DMS 273 (cell line): ENCODE measurements at regions not wholly inside any gene's neighbourhood (a gene's known extent, or its start where the extent isn't known, plus 50 kb on each side); places are given as distances from the start of the nearest gene placed in this dataset.

Experiments
- DNase-seq: peaks from one replicate; lab custom pipeline; 2025; ENCODE audit not compliant: unreplicated experiment; lab: John Stamatoyannopoulos, UW

DNA sequence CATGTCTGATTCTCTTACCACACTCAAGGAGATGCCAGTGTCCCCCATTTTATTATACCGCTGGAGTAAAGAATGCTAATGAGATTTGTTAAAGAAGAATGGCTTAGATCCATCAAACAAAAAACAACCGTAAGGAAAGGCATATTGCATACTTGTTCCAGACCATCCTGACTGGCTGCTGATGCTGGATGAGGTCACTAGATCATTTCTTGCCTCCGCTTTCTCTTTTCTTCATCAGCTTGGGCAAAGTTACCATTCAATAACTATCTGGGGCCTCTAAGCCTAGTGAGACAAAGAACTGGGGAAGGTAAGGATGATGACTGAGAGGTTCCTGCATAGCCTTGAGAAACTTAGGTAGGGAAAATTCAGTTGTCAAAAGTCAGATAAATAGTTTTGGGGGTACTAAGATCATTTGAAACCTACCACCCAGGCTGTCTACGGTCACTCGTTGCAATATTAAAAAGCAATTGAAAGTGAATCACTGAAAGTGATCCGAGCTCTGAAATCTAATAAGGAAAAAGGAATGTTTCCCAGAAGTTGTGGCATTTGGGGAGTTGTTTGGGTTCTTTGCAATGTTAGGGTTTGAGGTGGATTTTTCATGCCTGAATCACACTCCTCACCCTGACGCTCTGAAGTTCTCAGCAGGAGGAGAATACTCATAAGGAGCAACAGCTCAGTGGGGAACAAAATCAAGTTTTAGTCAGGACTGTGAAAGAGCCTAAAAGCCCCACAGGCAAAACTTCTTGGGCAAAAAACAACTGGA, 176.8 kb downstream of the HHIPL2 start:
- no peak for DNase-seq

DNA sequence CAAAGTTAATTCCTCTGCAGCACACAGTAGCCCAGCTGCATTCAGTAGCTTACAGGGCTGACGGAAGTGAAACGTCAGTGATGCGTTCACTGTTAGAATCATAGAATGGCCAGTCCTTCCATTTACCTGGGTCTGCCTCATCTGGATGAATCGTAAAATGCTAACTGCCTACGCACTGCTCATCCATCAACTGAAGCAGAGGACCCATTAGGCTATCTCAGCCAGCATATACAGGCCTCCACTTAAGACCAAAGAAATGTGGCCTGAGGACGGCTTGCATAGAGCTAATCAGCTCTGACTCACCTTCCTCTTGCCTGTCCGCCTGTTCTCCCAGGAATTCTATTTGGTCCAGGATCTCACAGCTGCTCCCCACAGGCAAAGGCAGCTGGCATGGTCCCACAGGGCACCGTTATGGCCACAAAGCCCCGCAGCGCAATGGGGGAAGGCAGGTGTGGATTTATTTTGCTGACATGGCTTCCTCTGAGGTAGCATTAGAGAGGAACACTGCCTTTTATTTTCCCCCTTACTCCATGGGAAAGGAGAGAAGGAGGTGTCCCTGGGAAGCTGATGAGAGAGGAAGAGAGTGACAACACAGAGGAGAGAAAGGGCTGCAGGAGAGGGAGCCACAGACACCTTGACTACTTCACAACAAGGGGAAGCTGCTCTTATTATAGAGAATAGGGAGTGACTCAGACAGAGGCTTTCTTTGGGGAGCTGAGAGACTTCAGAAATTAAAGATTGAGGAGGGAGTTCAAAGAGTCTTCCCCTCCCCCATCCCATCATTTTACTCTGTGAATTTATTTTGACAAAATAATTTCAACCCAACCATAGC, 177.6 kb downstream of the HHIPL2 start:
- peak; percentile 8 for DNase-seq

DNA sequence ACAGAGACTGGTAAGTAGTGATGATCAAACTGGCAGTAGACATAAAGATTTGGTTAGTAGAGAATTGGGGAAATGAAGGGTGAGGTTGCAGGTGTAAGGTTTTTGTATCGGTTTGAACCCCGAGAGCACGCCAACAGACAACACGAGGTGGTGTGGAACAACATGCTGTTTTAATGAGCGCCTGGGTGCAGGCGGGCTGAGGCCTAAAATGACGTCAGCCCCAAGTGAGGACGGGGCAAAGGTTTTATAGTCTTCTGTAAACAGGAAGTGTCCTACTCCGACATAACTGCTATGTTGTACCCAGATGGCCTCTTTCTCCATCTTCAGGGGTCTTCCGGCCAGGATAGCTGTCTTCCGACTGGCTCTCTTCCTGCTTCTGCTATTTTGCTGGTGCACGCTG, 178.8 kb downstream of the HHIPL2 start:
- DNase-seq: no peak

DNA sequence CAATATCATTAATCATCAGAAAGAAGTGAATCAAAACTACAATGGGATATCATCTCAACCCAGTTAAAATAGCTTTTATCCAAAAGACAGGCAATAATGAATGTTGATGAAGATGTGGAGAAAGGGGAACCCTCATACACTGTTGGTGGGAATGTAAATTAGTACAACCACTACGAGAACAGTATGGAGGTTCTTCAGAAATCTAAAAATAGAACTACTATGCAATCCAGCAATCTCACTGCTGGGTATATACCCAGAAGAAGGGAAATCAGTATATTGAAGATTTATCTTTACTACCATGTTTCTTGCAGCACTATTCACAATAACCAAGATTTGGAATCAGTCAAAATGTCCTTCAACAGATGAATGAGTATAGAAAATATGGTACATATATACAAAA, 189.8 kb downstream of the HHIPL2 start:
- DNase-seq: no peak

DNA sequence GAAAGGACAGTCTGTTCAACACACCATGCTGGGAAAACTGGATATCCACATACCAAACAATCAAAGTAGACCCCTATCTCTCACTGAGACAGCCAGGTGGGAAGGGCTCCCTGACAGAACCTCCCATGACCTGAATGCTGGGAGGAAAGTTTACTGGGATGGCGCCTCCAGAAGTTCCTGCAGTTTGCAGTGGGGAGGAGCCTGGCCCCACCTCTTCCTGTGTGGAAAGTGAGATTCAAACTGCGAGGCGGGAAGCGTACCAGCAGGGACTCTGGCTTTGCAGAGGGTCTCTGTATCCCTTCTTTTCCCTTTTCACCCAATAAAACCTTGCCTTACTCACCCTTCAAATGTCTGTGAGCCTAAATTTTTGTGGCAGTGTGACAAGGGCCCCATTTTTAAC, 190.7 kb downstream of the HHIPL2 start:
- no peak for DNase-seq

DNA sequence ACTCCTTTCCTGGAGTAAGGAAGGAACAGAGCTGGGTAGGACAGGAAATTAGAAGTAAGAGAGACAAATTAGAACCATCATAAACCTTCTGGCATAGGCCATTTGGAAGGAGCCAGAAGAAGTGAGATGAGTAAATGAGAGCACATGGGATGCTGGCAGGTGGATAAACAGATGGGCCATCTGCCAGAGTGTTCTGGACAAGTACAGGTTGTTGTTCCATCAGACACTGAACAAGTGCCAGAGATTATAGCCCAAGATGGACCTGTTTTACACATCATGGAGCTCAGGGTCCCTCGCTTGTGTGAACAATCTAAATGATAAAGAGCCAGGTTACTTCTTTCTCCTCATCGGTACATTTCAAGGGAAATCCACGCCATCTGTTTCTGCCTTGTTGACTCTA, 200.3 kb downstream of the HHIPL2 start:
- DNase-seq: peak; percentile 83

DNA sequence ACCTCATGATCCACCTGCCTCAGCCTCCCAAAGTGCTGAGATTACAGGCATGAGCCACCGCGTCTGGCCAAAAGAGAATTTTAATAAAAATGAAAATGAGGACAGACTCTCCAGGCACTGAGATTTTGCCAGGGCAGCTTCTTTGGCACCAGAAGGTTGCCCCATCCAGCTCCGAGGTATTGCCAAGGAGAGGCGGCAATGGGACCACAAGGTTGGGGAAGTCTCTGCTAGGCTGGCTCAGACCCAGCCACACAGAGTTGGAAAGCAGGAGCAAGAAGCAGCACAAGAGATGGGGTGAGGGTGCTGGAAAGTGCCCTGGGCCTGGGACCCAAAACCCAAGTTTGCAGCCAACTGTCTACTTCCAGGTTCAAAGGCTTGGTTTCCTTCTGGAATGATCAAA, 200.9 kb downstream of the HHIPL2 start:
- no peak for DNase-seq

DNA sequence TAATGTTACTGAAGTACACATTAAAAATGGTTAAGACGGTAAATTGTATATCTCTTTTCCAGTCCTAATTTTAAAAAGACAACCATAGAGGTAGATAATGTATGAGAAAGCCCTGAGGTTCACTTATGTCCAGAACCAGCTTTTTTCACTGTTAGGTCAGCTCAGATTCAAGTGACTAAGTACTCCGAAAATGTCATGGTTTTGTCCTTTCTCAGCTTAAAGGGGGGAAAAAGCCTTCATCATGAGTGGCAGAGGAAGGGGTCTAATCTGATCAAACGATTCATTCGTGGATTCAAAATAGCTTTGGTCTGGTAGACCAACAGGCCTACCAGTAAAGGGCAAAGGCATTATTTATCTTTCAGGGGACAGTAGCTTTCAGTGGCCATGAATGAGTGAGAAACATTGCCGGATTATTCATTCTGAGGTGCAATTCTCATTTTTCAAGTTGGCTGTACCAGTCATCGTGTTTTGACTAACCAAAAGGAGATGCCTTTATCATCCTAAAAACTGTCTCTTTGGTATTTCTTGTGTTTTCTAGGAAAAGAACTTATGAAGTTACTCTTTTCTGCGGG, 208.4 kb downstream of the HHIPL2 start:
- no peak for DNase-seq

DNA sequence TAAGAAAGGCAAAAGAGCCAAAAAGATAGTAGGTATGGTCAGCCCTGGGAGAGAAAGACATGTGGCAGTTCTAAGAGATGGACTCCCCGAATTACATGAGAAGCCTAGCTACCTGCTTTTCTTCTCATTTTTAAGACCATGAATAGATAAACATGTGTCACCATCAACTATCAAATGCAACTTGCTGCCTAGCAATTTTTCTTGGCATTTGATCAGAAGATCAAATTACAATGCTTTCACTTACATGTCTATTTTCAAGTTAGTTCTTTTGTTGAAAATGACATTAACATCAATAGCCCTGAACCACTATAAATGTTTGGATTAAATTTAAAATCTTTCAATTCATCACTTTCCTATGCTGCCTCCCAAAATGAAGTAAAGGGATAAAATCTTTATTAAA, 212.3 kb downstream of the HHIPL2 start:
- DNase-seq: peak; percentile 42

DNA sequence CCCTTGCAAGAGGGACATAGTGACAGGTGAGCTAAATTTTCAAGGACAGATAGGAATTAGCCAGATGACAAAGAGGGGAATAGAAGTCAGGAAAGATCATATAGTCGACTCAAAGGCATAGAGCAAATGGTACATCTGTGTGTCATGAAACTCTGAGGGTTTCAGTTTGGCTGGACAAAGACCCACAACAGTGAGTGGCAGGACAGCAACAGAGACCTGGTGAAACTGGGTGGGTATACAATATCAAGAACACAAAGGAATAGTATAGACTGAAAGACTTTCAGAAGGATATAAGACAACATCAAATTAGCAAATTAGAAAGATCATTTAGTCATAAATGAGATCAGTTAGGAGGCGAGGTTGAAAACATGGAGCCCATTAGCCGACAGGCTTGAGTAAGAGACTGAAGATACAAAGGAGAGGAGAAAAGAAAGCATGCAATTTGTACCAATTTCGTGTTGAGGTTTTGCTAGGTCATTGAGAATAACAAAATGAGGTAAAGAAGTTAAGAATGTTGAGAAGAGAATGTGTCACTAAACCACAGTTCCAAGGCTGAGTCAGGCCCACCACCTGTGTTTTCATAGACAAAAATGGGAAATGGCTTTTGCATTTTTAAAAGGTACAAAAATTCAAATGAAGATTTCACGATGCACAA, 213.8 kb downstream of the HHIPL2 start:
- no peak for DNase-seq

DNA sequence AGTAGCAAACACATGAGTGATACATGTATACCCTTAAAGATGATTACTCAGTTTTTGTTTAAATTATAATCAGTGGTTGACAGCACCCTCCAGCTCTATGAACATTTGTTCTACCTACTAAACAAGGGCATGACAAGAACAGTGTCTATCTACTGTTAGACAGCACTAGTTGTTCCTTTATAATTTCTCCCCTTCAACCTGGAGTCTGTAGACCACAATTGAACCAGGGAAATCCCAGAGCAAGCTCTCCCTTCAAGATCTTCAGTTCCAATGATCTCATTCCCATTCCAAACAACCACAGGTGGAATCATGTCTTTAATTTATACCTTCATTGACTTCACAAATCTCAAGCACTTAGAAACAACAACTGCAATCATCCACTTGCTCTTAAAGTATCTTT, 216.1 kb downstream of the HHIPL2 start:
- DNase-seq: no peak

DNA sequence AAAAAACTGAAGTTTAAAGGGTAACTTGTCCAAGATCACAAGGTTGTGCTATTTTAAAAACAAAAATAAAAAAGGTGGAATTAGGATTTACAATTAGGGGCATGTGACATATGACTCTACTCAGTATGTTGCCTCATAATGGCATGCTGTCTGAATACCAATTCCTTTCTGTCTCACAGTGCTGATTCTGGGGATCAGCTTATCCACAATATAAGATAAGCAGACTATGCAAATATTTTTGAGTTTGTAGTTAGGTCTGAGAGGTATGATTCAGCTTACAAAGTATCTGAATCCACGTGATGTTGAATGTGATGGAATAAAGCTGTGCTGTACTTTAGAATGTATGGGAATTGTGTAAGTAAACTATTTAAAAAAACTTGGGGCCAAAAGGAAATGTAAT, 216.6 kb downstream of the HHIPL2 start:
- DNase-seq: no peak

DNA sequence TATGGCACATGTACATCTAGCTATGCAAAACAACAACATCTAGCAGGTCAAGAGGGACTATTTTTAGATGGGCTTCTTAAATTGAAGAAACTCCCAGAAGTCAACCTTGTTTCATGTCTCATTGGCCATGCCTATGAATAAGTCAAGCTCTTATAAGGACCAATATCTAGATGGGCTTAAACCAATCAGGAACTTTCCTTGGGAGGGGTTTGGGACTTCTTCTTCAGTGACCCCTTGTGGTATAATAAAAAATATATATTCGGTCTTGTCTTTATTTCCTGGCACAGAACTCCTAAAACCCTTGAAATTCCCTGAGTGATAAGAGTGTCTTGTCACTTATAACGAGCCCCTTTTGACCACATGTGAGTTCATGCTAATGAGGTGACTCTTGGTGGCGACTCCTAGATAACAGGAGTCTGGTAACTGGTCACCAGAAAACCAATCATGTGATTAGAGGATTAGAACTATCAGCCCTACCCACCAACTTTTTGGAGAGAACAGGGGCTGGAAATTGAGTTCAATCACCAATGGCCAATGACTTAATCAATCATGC, 218.3 kb downstream of the HHIPL2 start:
- peak; percentile 9 for DNase-seq

DNA sequence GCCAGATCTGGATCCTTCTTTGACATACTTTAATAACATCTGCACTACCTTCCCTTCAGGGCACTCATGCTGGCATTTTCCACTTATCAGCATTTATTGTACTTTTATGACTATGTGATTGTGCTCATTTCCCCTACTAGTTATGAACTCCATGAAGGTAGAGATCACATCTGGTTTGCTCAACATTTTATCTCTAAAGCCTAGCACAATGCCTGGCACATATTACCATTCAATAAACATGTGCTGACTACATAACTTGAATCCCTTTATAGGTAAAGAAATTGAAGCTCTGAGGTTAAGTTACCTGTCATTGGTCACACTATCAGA, 221.2 kb downstream of the HHIPL2 start:
- no peak for DNase-seq

DNA sequence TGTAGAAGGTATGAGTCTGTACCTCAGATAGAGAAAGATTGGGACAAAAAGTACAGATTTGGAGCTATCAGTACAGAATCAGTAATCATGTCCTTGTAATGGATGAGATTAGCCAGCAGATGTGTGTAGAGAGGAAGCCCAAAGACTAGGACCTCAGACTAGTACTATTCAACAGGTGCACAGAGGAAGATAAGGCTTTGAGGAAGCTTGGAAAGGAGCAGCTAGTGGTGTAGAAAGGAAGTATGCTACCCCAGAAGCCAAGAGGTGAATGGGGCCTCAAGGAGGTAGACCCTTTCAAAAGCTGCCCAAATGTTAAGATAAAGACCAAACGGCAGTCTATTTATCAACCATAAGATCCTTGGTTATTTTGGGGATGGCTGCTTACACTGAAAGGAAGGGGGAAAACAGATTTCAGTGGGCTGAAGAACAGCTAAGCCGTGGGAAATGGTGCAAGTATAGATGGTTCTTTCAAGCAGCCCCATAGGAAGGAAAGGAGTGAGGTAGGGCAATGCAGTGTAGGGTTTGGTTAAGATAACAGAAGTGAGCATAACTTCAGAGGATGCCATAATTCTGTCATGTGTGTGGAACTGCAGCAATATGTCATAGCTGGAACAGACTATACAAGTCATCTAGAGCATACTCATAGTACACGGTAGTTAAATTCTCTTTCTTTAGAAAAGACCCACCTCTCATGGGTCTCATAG, 221.7 kb downstream of the HHIPL2 start:
- DNase-seq: no peak

DNA sequence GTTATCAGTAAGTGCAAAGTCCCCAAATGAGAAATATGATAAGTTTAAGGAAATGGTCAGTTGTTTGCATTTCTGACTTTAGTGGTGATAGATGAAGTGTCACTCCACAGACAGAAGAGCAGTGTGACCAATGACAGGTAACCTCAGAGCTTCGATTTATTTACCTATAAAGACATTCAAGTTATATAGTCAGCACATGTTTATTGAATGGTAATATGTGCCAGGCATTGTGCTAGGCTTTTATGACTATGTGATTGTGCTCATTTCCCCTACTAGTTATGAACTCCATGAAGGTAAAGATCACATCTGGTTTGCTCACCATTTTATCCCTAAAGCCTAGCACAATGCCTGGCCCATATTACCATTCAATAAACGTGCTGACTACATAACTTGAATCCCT, 222.4 kb downstream of the HHIPL2 start:
- no peak for DNase-seq

DNA sequence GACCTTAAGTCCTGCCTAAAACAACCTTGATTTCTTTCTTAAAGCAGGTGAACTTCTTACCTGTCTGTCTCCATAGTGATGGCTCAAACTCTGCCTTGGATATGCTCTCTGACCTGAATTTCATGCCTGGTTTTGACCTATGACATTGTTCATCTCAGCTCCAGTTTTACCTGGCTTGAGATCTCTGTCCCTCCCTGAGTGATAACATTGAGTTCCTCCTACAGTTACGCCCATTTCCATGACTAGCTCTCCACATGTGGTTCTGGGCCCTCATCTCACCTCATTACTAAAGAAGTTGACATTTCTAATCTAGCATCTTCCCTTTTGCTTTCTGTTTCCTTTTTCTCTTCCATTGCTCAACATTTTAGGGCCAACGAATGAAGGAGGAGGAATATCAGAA, 233.1 kb downstream of the HHIPL2 start:
- DNase-seq: no peak

DNA sequence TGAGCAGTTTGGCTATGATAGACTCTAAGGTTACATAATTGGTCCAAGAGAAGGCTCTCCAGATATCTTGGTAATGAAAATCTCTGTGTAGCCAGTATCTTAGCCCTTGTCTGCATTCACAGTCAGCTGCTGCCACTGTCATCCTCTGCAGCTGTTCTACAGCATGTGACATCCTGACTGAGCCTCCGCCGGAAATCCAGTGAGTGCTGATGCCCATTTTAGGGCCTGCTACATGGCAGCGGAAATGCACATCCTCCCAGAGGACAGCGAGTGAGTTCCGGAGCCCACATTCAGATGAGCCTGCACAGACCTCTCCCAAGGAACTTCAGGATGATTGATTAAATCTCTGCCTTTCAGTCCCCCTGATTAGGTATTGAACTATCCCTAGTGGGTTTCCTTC, 237.1 kb downstream of the HHIPL2 start:
- no peak for DNase-seq

DNA sequence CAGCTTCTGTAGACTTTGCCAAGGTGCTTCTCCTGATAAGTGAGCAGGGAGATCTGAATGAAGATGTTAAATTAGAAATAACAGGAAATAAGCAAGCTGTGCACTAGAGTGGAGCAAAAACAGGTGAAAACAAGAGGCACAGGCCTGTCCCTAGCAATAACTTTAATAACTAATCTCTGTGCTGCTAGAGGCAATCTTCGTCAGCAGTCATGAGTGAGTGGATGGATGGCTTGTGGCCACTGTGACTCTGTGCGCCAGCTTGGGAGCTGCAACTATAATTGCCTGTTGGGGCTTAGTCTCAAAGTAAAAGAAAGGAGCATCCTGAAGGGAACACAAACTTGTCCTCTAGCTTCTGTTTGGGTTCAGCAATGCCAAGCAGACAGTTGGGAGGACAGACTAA, 240.3 kb downstream of the HHIPL2 start:
- no peak for DNase-seq

DNA sequence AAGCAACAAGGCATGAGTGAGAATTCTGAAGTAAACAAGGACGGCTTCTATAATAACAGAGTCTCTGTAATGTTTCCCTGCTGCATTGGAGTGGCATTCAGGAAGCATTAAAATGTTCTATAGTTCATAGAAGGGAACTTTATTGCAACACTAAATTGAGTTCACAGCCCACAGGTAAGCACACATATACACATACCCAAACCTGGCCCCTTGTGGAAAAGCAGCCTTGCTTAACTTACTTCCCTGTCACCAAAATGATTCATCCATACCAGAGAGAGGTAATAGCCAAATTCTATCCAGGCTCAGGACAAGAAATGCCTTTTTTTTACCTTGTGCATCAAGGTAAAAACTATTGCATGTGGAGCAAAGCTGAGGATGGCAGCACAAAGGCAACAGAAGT, 241.4 kb downstream of the HHIPL2 start:
- no peak for DNase-seq

DNA sequence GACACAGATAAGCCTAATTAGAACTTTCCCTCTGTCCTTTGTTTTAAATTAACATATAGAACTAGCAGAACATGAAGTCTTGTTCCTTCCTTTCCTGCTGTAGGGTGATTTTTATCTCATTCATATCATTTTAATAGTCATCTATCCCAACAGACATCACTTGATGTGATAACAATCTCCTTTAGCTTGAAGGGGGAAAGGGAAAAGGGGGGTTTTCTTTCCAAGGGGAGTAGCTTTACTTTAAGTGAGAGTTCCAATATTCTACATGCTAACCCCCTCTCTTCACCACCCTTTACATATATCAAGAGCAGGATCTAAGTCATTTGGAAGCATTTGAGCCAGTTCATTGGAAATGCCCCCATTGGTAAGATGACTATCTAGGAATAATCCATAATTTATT, 241.9 kb downstream of the HHIPL2 start:
- no peak for DNase-seq
